Erythroblast (primary cell): ENCODE measurements at regions not wholly inside any gene's neighbourhood (a gene's known extent, or its start where the extent isn't known, plus 50 kb on each side); places are given as distances from the start of the nearest gene placed in this dataset.

Experiments
- GATA1 ChIP-seq: IDR thresholded peaks from 2 replicates; pipeline ENCODE4 v1.6.1; 2011; ENCODE audit warnings: low read depth, mild to moderate bottlenecking, control low read depth, low read length, moderate library complexity
- POLR2A ChIP-seq: IDR thresholded peaks from 2 replicates; pipeline ENCODE4 v1.6.1; 2011; ENCODE audit warnings: mild to moderate bottlenecking, low read length

- TF ChIP-seq POLR2A (no peak), GATA1 (no peak)
Observed at GRCh38 chr9:13807118-13807517, 506.8 kb downstream of the NFIB start.
